HepG2 (cell line): ENCODE measurements at regions not wholly inside any gene's neighbourhood (a gene's known extent, or its start where the extent isn't known, plus 50 kb on each side); places are given as distances from the start of the nearest gene placed in this dataset.

Source experiments
- ATAC-seq: fragments of 200-7000 bp; cut with Tn5 transposase; 3 replicates; pipeline ENCODE4 v1.9.1; 2020; ENCODE audit warnings: mild to moderate bottlenecking, moderate library complexity
- BruUV-seq: library from RNA; stranded (reverse); fragments of 400-500 nt; replicated peaks from 2 replicates; lab custom pipeline; 2021; lab: Mats Ljungman, UMichigan
- CTCF ChIA-PET: fragments of 300-600 bp; formaldehyde crosslinking; extraction: SDS; loops from one replicate; lab custom pipeline; 2021; ENCODE audit warnings: low total read pairs, inconsistent platforms, low intra/inter-chr PET ratio; lab: Yijun Ruan, JAX
- POLR2A ChIA-PET: fragments of 350-600 bp; sonication (Branson Sonifier 250); formaldehyde crosslinking; loops from one replicate; lab custom pipeline; 2020; ENCODE audit warnings: antibody characterized with exemption, inconsistent platforms; lab: Yijun Ruan, JAX
- DNase-seq: peaks from one replicate; pipeline ENCODE4 v3.0.0-alpha.2; 2015; ENCODE audit warnings: low spot score
- FAIRE-seq: peaks from 3 replicates; lab custom pipeline; 2011; peaks lifted over from hg19 to GRCh38; lab: Jason Lieb, UNC
- H2AFZ ChIP-seq: one replicate; pipeline ENCODE4 v1.6.1; 2011; ENCODE audit warnings: low read length, inconsistent platforms
- H3K27ac ChIP-seq: fragments of 300-600 bp; 3 replicates; pipeline ENCODE4 v1.8.0; 2011; ENCODE audit warnings: mixed run types, mild to moderate bottlenecking, mixed read lengths, low read length, inconsistent platforms; ENCODE audit not compliant: insufficient read depth; ENCODE audit errors: extremely low read length
- H3K27me3 ChIP-seq, 2 experiments: fragments of 200-600 bp in 1 of 2; 2 replicates in 1 of 2; 3 replicates in 1 of 2; pipeline versions ENCODE4 v1.6.0 to v1.8.0; 2011; ENCODE audit warnings: low read length in 2 of 2, mild to moderate bottlenecking in 2 of 2, moderate library complexity in 2 of 2, inconsistent platforms in 1 of 2; ENCODE audit not compliant: insufficient read depth in 2 of 2, control insufficient read depth in 1 of 2
- H3K36me3 ChIP-seq, 2 experiments: fragments of 200-600 bp in 1 of 2; replicated peaks in 1 of 2; 2 replicates in 1 of 2; 3 replicates in 1 of 2; pipeline versions ENCODE4 v1.5.1 to v1.8.0; 2011; ENCODE audit warnings: low read length in 2 of 2, inconsistent platforms in 1 of 2; ENCODE audit not compliant: insufficient read depth in 2 of 2, control insufficient read depth in 1 of 2
- H3K4me1 ChIP-seq: 2 replicates; pipeline ENCODE4 v1.5.1; 2012; ENCODE audit warnings: low read length, inconsistent platforms; ENCODE audit not compliant: insufficient read depth
- H3K4me2 ChIP-seq: 2 replicates; pipeline ENCODE4 v1.6.0; 2011; ENCODE audit warnings: low read depth, low read length, inconsistent platforms
- H3K4me3 ChIP-seq, 3 experiments: fragments of 200-600 bp in 1 of 3; sonication (generic), shearing (Covaris generic) in 1 of 3; replicated peaks in 1 of 3; 2 replicates each; pipeline ENCODE4 v1.5.1; 2011 to 2016; ENCODE audit warnings: low read length in 3 of 3, inconsistent platforms in 2 of 3, low read depth in 2 of 3, mild to moderate bottlenecking in 2 of 3, control low read depth in 1 of 3, mixed read lengths in 1 of 3; ENCODE audit not compliant: insufficient read depth in 1 of 3
- H3K79me2 ChIP-seq: one replicate; pipeline ENCODE4 v1.6.1; 2011; ENCODE audit warnings: low read length, inconsistent platforms; ENCODE audit not compliant: insufficient read depth
- H3K9ac ChIP-seq: 2 replicates; pipeline ENCODE4 v1.6.0; 2011; ENCODE audit warnings: mild to moderate bottlenecking, low read depth, low read length, inconsistent platforms; ENCODE audit not compliant: insufficient read depth
- H3K9me3 ChIP-seq: 2 replicates; pipeline ENCODE4 v1.5.1; 2012; ENCODE audit warnings: mild to moderate bottlenecking, low read length
- H4K20me1 ChIP-seq: 2 replicates; pipeline ENCODE4 v1.6.0; 2011; ENCODE audit warnings: inconsistent platforms, mild to moderate bottlenecking, low read length, moderate library complexity; ENCODE audit not compliant: insufficient read depth
- ZFP82 ChIP-seq: sonication (generic); formaldehyde crosslinking; IDR thresholded peaks from 2 replicates; pipeline ENCODE4 v1.5.1; 2020; ENCODE audit warnings: mild to moderate bottlenecking, missing genetic modification reagents, borderline replicate concordance
- WGBS: methylation state at CpG from one replicate; pipeline ENCODE4 v1.1.6; 2017; ENCODE audit warnings: low lambda C conversion rate; 5-methylcytosine and 5-hydroxymethylcytosine counted together
- in situ Hi-C: cut with HindIII; loops from 2 replicates; pipeline ENCODE4 v1.10.0; 2017; ENCODE audit warnings: low pct_unique_long_range_greater_than_20kb; ENCODE audit not compliant: extremely low pct_ligation_motif_present
- intact Hi-C: fragments of 100-400 bp; cut with micrococcal nuclease; formaldehyde crosslinking; loops from one replicate; pipeline ENCODE4 v1.10.0; 2022; ENCODE audit not compliant: unreplicated experiment
- TF ChIP-seq, protein P1 (sequence below): sonication (generic); formaldehyde crosslinking; IDR thresholded peaks from 2 replicates; pipeline ENCODE4 v1.4.0; 2020; ENCODE audit warnings: missing genetic modification reagents
- TF ChIP-seq, protein P2 (sequence below), 2 experiments: fragments of 450-650 bp in 1 of 2; sonication (generic) in 1 of 2; formaldehyde crosslinking in 1 of 2; IDR thresholded peaks; 2 replicates each; pipeline versions ENCODE4 v1.6.1 to v1.8.0; 2016 to 2022; ENCODE audit warnings: antibody characterized with exemption in 1 of 2, mild to moderate bottlenecking in 1 of 2, missing genetic modification reagents in 1 of 2

DNA sequence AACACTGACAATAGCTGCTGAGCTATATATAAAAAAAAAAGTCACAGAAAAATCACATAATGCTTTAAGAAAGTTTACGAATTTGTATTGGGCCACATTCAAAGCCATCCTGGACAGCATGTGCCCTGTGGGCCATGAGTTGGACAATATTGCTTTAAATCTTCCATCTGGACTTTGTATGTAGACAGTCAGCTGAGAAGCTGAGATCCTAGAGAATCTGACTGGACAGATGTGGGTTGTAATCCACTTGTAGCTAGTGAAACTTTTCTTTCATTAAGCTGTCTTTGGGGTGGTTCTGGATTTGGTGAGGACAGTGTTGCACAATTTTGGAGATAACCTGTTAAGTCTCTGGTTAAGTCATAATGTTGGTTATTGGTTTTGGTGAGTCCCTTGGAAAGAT is 824.5 kb downstream of the CCSER2 start (continued):
- TF ChIP-seq, protein P1, sequence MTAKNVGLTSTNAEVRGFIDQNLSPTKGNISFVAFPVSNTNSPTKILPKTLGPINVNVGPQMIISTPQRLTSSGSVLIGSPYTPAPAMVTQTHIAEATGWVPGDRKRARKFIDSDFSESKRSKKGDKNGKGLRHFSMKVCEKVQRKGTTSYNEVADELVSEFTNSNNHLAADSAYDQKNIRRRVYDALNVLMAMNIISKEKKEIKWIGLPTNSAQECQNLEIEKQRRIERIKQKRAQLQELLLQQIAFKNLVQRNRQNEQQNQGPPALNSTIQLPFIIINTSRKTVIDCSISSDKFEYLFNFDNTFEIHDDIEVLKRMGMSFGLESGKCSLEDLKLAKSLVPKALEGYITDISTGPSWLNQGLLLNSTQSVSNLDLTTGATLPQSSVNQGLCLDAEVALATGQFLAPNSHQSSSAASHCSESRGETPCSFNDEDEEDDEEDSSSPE (CRISPR knock-in tag) = no peak

DNA sequence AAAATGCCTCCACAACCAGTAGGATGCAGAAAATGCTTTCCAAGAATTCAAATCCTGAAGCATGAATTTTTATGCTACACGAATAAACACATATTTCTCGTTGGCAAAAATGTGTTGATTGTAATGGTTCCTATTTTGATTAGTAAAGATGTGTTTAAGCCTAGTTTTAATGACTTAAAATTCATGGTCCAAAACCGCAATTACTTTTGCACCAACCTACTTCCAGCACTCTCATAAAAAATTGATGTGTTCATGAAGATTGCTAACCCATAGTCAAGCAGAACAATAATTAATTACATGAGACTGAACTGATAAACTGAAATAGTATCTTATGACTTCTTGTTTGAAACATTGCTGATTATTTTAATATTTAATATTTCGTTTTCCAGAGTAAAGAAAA is 828.8 kb downstream of the CCSER2 start:
- Histone ChIP-seq H3K36me3 (no peaks in the 10 kb centered on the region), H3K4me3 (no peak overlapping the region), H3K4me1 (no peaks in the 10 kb centered on the region), H4K20me1 (no peaks in the 10 kb centered on the region), H3K9ac (no peak overlapping the region), H3K27ac (no peak overlapping the region), H3K79me2 (no peaks in the 10 kb centered on the region), H3K9me3 (no peaks in the 10 kb centered on the region), H3K27me3 (no peaks in the 10 kb centered on the region), H3K4me2 (no peak overlapping the region), H2AFZ (no peak overlapping the region)
- WGBS = 1% methylated on average over 4 of the region's 4 CpGs
- TF ChIP-seq ZFP82 (CRISPR knock-in tag) = no peak
- TF ChIP-seq, protein P2, sequence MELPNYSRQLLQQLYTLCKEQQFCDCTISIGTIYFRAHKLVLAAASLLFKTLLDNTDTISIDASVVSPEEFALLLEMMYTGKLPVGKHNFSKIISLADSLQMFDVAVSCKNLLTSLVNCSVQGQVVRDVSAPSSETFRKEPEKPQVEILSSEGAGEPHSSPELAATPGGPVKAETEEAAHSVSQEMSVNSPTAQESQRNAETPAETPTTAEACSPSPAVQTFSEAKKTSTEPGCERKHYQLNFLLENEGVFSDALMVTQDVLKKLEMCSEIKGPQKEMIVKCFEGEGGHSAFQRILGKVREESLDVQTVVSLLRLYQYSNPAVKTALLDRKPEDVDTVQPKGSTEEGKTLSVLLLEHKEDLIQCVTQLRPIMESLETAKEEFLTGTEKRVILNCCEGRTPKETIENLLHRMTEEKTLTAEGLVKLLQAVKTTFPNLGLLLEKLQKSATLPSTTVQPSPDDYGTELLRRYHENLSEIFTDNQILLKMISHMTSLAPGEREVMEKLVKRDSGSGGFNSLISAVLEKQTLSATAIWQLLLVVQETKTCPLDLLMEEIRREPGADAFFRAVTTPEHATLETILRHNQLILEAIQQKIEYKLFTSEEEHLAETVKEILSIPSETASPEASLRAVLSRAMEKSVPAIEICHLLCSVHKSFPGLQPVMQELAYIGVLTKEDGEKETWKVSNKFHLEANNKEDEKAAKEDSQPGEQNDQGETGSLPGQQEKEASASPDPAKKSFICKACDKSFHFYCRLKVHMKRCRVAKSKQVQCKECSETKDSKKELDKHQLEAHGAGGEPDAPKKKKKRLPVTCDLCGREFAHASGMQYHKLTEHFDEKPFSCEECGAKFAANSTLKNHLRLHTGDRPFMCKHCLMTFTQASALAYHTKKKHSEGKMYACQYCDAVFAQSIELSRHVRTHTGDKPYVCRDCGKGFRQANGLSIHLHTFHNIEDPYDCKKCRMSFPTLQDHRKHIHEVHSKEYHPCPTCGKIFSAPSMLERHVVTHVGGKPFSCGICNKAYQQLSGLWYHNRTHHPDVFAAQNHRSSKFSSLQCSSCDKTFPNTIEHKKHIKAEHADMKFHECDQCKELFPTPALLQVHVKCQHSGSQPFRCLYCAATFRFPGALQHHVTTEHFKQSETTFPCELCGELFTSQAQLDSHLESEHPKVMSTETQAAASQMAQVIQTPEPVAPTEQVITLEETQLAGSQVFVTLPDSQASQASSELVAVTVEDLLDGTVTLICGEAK (IDR thresholded peaks at IDR 0.05) = peak; percentile 83
- TF ChIP-seq, protein P2 (CRISPR knock-in tag; IDR thresholded peaks at IDR 0.05) = no peak
- CTCF ChIA-PET = no interaction called here
- ATAC-seq (no peak), DNase-seq (no peak), FAIRE-seq (no peak)
- in situ Hi-C loops = no loop called here
- POLR2A ChIA-PET = no interaction called here
- intact Hi-C loops = no loop called here
- no TSS peak for BruUV-seq
